Uterus (tissue), 2 donors: ENCODE measurements at regions not wholly inside any gene's neighbourhood (a gene's known extent, or its start where the extent isn't known, plus 50 kb on each side); places are given as distances from the start of the nearest gene placed in this dataset.

Experiments used
- CTCF ChIP-seq, 4 experiments: fragments of 200-600 bp in 2 of 4; fragments of 450-650 bp in 2 of 4; sonication (generic) in 2 of 4; IDR thresholded peaks; one replicate each; pipeline ENCODE4 v1.5.1; 2016 to 2019; ENCODE audit warnings: antibody characterized with exemption in 4 of 4, mild to moderate bottlenecking in 2 of 4, moderate library complexity in 1 of 4
- POLR2A ChIP-seq, 2 donors: fragments of 450-650 bp; IDR thresholded peaks; one replicate each; pipeline ENCODE4 v1.6.1; 2016; ENCODE audit warnings: antibody characterized with exemption in 2 of 2, mild to moderate bottlenecking in 1 of 2, moderate library complexity in 1 of 2

- TF ChIP-seq POLR2A (IDR thresholded peaks at IDR 0.05) (no peak), CTCF (IDR thresholded peaks at IDR 0.05) (no peak)
Measured at GRCh38 chr2:236866542-236867340, 218.9 kb upstream of the COPS8 start.
